K562 (cell line): ENCODE measurements at regions not wholly inside any gene's neighbourhood (a gene's known extent, or its start where the extent isn't known, plus 50 kb on each side); places are given as distances from the start of the nearest gene placed in this dataset.

ENCODE experiments used
- ATAC-seq: fragments of 200-7000 bp; cut with Tn5 transposase; 3 replicates; pipeline ENCODE4 v1.9.1; 2020; ENCODE audit warnings: moderate library complexity
- BruUV-seq: library from RNA; stranded (reverse); fragments of 400-500 nt; replicated peaks from 2 replicates; lab custom pipeline; 2021; lab: Mats Ljungman, UMichigan
- CTCF ChIA-PET: fragments of 300-600 bp; formaldehyde crosslinking; extraction: SDS; loops from one replicate; lab custom pipeline; 2021; ENCODE audit warnings: low intra/inter-chr PET ratio; lab: Yijun Ruan, JAX
- POLR2A ChIA-PET: fragments of 300-600, 350-650 bp; sonication (Branson Sonifier 250); formaldehyde crosslinking; extraction: SDS; loops from one replicate; lab custom pipeline; 2021; ENCODE audit warnings: antibody characterized with exemption, inconsistent platforms; lab: Yijun Ruan, JAX
- DNase-seq, 4 experiments: peaks; one replicate each; pipeline versions ENCODE4 v3.0.0 to v3.0.0-alpha.2; 2011 to 2018; ENCODE audit warnings: low spot score in 3 of 4, mixed read lengths in 3 of 4; ENCODE audit errors: extremely low read depth in 1 of 4
- FAIRE-seq: peaks from 2 replicates; lab custom pipeline; 2011; peaks lifted over from hg19 to GRCh38; lab: Jason Lieb, UNC
- H2AFZ ChIP-seq: 2 replicates; pipeline ENCODE4 v1.6.0; 2011; ENCODE audit warnings: low read depth, low read length, control low read depth, inconsistent platforms
- H3K27ac ChIP-seq: fragments of 200-600 bp; 3 replicates; pipeline ENCODE4 v1.8.0; 2011; ENCODE audit warnings: low read depth, mild to moderate bottlenecking, control low read depth, inconsistent platforms, low read length, moderate library complexity, mixed read lengths; ENCODE audit errors: extremely low read depth
- H3K27me3 ChIP-seq, 2 experiments: fragments of 300-600 bp in 1 of 2; 2 replicates in 1 of 2; 3 replicates in 1 of 2; pipeline versions ENCODE4 v1.6.0 to v1.8.0; 2011; ENCODE audit warnings: inconsistent platforms in 2 of 2, low read length in 2 of 2, mild to moderate bottlenecking in 1 of 2, mixed read lengths in 1 of 2, moderate library complexity in 1 of 2; ENCODE audit not compliant: control insufficient read depth in 2 of 2, insufficient read depth in 2 of 2
- H3K36me3 ChIP-seq: fragments of 300-600 bp; 3 replicates; pipeline ENCODE4 v1.8.0; 2011; ENCODE audit warnings: mild to moderate bottlenecking, low read length, inconsistent platforms; ENCODE audit not compliant: control insufficient read depth, insufficient read depth
- H3K4me1 ChIP-seq, 2 experiments: fragments of 200-600 bp in 1 of 2; replicated peaks in 1 of 2; 2 replicates in 1 of 2; 3 replicates in 1 of 2; pipeline versions ENCODE4 v1.5.1 to v1.8.0; 2011; ENCODE audit warnings: inconsistent platforms in 2 of 2, low read length in 2 of 2, mild to moderate bottlenecking in 1 of 2, mixed read lengths in 1 of 2, moderate library complexity in 1 of 2; ENCODE audit not compliant: control insufficient read depth in 2 of 2, insufficient read depth in 2 of 2
- H3K4me2 ChIP-seq: 2 replicates; pipeline ENCODE4 v1.6.1; 2011; ENCODE audit warnings: low read length, control low read depth, inconsistent platforms, mixed read lengths; ENCODE audit not compliant: insufficient read depth
- H3K4me3 ChIP-seq: fragments of 200-600 bp; sonication (generic), shearing (Covaris generic); 2 replicates; pipeline ENCODE4 v1.5.1; 2016; ENCODE audit warnings: control low read depth, inconsistent platforms
- H3K79me2 ChIP-seq: fragments of 200-600 bp; 3 replicates; pipeline ENCODE4 v1.8.0; 2011; ENCODE audit warnings: low read length, inconsistent platforms; ENCODE audit not compliant: control insufficient read depth, insufficient read depth
- H3K9ac ChIP-seq, 2 experiments: 2 replicates each; pipeline versions ENCODE4 v1.6.0 to v1.6.1; 2011; ENCODE audit warnings: low read depth in 2 of 2, low read length in 2 of 2, control low read depth in 1 of 2, inconsistent platforms in 1 of 2, mild to moderate bottlenecking in 1 of 2, mixed read lengths in 1 of 2; ENCODE audit not compliant: insufficient read depth in 1 of 2
- H3K9me1 ChIP-seq: one replicate; pipeline ENCODE4 v1.6.0; 2011; ENCODE audit warnings: inconsistent platforms, mild to moderate bottlenecking, low read length, moderate library complexity; ENCODE audit not compliant: control insufficient read depth, insufficient read depth
- H3K9me3 ChIP-seq: replicated peaks from 2 replicates; pipeline ENCODE4 v1.5.1; 2011; ENCODE audit warnings: low read depth, low read length, inconsistent platforms; ENCODE audit not compliant: control insufficient read depth, insufficient read depth
- H4K20me1 ChIP-seq: replicated peaks from 2 replicates; pipeline ENCODE4 v1.6.1; 2011; ENCODE audit warnings: low read length, inconsistent platforms, mixed read lengths; ENCODE audit not compliant: control insufficient read depth, insufficient read depth
- ASH1L ChIP-seq: fragments of 450-650 bp; IDR thresholded peaks from 2 replicates; pipeline ENCODE4 v1.6.1; 2018; ENCODE audit warnings: borderline replicate concordance, mild to moderate bottlenecking, low read depth; ENCODE audit not compliant: partially characterized antibody
- DACH1 ChIP-seq: fragments of 450-650 bp; IDR thresholded peaks from 2 replicates; pipeline ENCODE4 v1.6.1; 2018; ENCODE audit not compliant: partially characterized antibody
- EP400 ChIP-seq: fragments of 450-650 bp; IDR thresholded peaks from 2 replicates; pipeline ENCODE4 v1.6.1; 2017; ENCODE audit warnings: antibody characterized with exemption, mild to moderate bottlenecking, moderate library complexity
- SMAD2 ChIP-seq: fragments of 150-350 bp; IDR thresholded peaks from 2 replicates; pipeline ENCODE4 v1.6.1; 2014; ENCODE audit warnings: low read depth, mild to moderate bottlenecking, low read length
- TAF9B ChIP-seq: fragments of 450-650 bp; IDR thresholded peaks from 2 replicates; pipeline ENCODE4 v1.6.1; 2018; ENCODE audit warnings: mild to moderate bottlenecking; ENCODE audit not compliant: partially characterized antibody
- TRIM24 ChIP-seq, 2 experiments: fragments of 450-650 bp; IDR thresholded peaks; 2 replicates each; pipeline ENCODE4 v1.6.1; 2016
- ZC3H8 ChIP-seq: fragments of 450-650 bp; IDR thresholded peaks from 2 replicates; pipeline ENCODE4 v1.6.1; 2017
- ZKSCAN8 ChIP-seq: fragments of 200-800 bp; sonication (Bioruptor generic); IDR thresholded peaks from 2 replicates; pipeline ENCODE4 v1.6.1; 2016; ENCODE audit warnings: missing genetic modification characterization, missing compliant biosample characterization
- in situ Hi-C: fragments of 300-500 bp; cut with MboI; formaldehyde crosslinking; loops from 4 replicates; pipeline ENCODE4 v1.15.0; 2018; ENCODE audit warnings: inconsistent platforms, mixed read lengths
- intact Hi-C: fragments of 100-400 bp; cut with micrococcal nuclease; formaldehyde crosslinking; loops from 2 replicates; pipeline ENCODE4 v1.14.2; 2022
- TF ChIP-seq, protein P1 (sequence below): fragments of 200-800 bp; sonication (Bioruptor generic); IDR thresholded peaks from 2 replicates; pipeline ENCODE4 v1.6.1; 2016; ENCODE audit warnings: missing genetic modification characterization, missing compliant biosample characterization
- TF ChIP-seq, protein P2 (sequence below): fragments of 250-450 bp; sonication (Bioruptor Pico); IDR thresholded peaks from 2 replicates; pipeline ENCODE4 v1.5.0; 2021
- TF ChIP-seq, protein P3 (sequence below): fragments of 450-650 bp; IDR thresholded peaks from one replicate; pipeline ENCODE4 v1.6.1; 2018; ENCODE audit warnings: mild to moderate bottlenecking, moderate library complexity; ENCODE audit not compliant: partially characterized antibody
- TF ChIP-seq, protein P4 (sequence below): fragments of 450-650 bp; IDR thresholded peaks from 2 replicates; pipeline ENCODE4 v1.6.1; 2016; ENCODE audit warnings: antibody characterized with exemption
- TF ChIP-seq, protein P5 (sequence below): fragments of 450-650 bp; IDR thresholded peaks from 2 replicates; pipeline ENCODE4 v1.6.1; 2016; ENCODE audit warnings: mild to moderate bottlenecking

GRCh38 chr22:49500076-49500460 is 327.6 kb downstream of the BRD1 start:
- Histone ChIP-seq H4K20me1 (peaks cover 16% of the 10 kb centered on the region), H3K4me1 (no peaks in the 10 kb centered on the region; a peak in 3 of 5 replicates), H3K4me3 (no peak overlapping the region), H2AFZ (no peak overlapping the region), H3K9ac (no peak overlapping the region), H3K27ac (no peak overlapping the region), H3K9me1 (peaks cover 2% of the 10 kb centered on the region), H3K36me3 (peaks cover 2% of the 10 kb centered on the region), H3K27me3 (no peaks in the 10 kb centered on the region), H3K79me2 (peaks cover 31% of the 10 kb centered on the region), H3K4me2 (no peak overlapping the region), H3K9me3 (no peaks in the 10 kb centered on the region; the same call in 1 of the 2 replicates)
- intact Hi-C loops = no loop called here
- ATAC-seq (no peak), FAIRE-seq (no peak), DNase-seq (no peak)
- in situ Hi-C loops = no loop called here
- POLR2A ChIA-PET = no interaction called here
- no TSS peak for BruUV-seq
- CTCF ChIA-PET = no interaction called here
- TF ChIP-seq ZC3H8 (no peak), TAF9B (peak; percentile 29), TRIM24 (IDR thresholded peaks at IDR 0.05) (peak; percentile 83 to 88; a peak in 3 of 4 replicates), ZKSCAN8 (no peak), SMAD2 (no peak), DACH1 (peak; percentile 89), ASH1L (no peak), EP400 (0 out of 2 replicates have a peak, but pooled peaks have one; percentile 24)
- TF ChIP-seq, protein P1, sequence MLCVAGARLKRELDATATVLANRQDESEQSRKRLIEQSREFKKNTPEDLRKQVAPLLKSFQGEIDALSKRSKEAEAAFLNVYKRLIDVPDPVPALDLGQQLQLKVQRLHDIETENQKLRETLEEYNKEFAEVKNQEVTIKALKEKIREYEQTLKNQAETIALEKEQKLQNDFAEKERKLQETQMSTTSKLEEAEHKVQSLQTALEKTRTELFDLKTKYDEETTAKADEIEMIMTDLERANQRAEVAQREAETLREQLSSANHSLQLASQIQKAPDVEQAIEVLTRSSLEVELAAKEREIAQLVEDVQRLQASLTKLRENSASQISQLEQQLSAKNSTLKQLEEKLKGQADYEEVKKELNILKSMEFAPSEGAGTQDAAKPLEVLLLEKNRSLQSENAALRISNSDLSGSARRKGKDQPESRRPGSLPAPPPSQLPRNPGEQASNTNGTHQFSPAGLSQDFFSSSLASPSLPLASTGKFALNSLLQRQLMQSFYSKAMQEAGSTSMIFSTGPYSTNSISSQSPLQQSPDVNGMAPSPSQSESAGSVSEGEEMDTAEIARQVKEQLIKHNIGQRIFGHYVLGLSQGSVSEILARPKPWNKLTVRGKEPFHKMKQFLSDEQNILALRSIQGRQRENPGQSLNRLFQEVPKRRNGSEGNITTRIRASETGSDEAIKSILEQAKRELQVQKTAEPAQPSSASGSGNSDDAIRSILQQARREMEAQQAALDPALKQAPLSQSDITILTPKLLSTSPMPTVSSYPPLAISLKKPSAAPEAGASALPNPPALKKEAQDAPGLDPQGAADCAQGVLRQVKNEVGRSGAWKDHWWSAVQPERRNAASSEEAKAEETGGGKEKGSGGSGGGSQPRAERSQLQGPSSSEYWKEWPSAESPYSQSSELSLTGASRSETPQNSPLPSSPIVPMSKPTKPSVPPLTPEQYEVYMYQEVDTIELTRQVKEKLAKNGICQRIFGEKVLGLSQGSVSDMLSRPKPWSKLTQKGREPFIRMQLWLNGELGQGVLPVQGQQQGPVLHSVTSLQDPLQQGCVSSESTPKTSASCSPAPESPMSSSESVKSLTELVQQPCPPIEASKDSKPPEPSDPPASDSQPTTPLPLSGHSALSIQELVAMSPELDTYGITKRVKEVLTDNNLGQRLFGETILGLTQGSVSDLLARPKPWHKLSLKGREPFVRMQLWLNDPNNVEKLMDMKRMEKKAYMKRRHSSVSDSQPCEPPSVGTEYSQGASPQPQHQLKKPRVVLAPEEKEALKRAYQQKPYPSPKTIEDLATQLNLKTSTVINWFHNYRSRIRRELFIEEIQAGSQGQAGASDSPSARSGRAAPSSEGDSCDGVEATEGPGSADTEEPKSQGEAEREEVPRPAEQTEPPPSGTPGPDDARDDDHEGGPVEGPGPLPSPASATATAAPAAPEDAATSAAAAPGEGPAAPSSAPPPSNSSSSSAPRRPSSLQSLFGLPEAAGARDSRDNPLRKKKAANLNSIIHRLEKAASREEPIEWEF (CRISPR knock-in tag) = peak; percentile 64; the same call in 1 of the 2 replicates
- TF ChIP-seq, protein P2, sequence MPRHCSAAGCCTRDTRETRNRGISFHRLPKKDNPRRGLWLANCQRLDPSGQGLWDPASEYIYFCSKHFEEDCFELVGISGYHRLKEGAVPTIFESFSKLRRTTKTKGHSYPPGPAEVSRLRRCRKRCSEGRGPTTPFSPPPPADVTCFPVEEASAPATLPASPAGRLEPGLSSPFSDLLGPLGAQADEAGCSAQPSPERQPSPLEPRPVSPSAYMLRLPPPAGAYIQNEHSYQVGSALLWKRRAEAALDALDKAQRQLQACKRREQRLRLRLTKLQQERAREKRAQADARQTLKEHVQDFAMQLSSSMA (CRISPR knock-in tag) = no peak
- TF ChIP-seq, protein P3, sequence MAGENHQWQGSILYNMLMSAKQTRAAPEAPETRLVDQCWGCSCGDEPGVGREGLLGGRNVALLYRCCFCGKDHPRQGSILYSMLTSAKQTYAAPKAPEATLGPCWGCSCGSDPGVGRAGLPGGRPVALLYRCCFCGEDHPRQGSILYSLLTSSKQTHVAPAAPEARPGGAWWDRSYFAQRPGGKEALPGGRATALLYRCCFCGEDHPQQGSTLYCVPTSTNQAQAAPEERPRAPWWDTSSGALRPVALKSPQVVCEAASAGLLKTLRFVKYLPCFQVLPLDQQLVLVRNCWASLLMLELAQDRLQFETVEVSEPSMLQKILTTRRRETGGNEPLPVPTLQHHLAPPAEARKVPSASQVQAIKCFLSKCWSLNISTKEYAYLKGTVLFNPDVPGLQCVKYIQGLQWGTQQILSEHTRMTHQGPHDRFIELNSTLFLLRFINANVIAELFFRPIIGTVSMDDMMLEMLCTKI = no peak
- TF ChIP-seq, protein P4, sequence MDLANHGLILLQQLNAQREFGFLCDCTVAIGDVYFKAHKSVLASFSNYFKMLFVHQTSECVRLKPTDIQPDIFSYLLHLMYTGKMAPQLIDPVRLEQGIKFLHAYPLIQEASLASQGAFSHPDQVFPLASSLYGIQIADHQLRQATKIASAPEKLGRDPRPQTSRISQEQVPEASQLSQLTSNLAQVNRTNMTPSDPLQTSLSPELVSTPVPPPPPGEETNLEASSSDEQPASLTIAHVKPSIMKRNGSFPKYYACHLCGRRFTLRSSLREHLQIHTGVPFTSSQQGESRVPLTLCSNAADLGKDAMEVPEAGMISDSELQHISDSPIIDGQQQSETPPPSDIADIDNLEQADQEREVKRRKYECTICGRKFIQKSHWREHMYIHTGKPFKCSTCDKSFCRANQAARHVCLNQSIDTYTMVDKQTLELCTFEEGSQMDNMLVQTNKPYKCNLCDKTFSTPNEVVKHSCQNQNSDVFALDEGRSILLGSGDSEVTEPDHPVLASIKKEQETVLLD = peak; percentile 94
- TF ChIP-seq, protein P5, sequence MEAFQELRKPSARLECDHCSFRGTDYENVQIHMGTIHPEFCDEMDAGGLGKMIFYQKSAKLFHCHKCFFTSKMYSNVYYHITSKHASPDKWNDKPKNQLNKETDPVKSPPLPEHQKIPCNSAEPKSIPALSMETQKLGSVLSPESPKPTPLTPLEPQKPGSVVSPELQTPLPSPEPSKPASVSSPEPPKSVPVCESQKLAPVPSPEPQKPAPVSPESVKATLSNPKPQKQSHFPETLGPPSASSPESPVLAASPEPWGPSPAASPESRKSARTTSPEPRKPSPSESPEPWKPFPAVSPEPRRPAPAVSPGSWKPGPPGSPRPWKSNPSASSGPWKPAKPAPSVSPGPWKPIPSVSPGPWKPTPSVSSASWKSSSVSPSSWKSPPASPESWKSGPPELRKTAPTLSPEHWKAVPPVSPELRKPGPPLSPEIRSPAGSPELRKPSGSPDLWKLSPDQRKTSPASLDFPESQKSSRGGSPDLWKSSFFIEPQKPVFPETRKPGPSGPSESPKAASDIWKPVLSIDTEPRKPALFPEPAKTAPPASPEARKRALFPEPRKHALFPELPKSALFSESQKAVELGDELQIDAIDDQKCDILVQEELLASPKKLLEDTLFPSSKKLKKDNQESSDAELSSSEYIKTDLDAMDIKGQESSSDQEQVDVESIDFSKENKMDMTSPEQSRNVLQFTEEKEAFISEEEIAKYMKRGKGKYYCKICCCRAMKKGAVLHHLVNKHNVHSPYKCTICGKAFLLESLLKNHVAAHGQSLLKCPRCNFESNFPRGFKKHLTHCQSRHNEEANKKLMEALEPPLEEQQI = peak; percentile 52; the same call in 1 of the 2 replicates
